AG04449 (cell line): ENCODE measurements at regions not wholly inside any gene's neighbourhood (a gene's known extent, or its start where the extent isn't known, plus 50 kb on each side); places are given as distances from the start of the nearest gene placed in this dataset.

Experiments used
- CTCF ChIA-PET: fragments of 350-600 bp; formaldehyde crosslinking; extraction: SDS; loops from one replicate; lab custom pipeline; 2021; ENCODE audit warnings: antibody characterized with exemption; lab: Yijun Ruan, JAX
- POLR2A ChIA-PET: fragments of 400-600, 350-600 bp; formaldehyde crosslinking; extraction: SDS; loops from one replicate; lab custom pipeline; 2020; ENCODE audit warnings: antibody characterized with exemption, inconsistent platforms; lab: Yijun Ruan, JAX
- DNase-seq: peaks from one replicate; pipeline ENCODE4 v3.0.0-alpha.2; 2010; ENCODE audit warnings: low read depth, low spot score
- H3K4me3 ChIP-seq: 2 replicates; pipeline ENCODE4 v1.5.1; 2011; ENCODE audit warnings: low read depth, mild to moderate bottlenecking, control low read depth, low read length
- TF ChIP-seq, protein P1 (sequence below): IDR thresholded peaks from one replicate; pipeline ENCODE4 v1.5.1; 2011; ENCODE audit warnings: mild to moderate bottlenecking, moderate library complexity, low read length, control low read depth, inconsistent platforms; ENCODE audit not compliant: insufficient read depth; ENCODE audit errors: missing control alignments

DNA sequence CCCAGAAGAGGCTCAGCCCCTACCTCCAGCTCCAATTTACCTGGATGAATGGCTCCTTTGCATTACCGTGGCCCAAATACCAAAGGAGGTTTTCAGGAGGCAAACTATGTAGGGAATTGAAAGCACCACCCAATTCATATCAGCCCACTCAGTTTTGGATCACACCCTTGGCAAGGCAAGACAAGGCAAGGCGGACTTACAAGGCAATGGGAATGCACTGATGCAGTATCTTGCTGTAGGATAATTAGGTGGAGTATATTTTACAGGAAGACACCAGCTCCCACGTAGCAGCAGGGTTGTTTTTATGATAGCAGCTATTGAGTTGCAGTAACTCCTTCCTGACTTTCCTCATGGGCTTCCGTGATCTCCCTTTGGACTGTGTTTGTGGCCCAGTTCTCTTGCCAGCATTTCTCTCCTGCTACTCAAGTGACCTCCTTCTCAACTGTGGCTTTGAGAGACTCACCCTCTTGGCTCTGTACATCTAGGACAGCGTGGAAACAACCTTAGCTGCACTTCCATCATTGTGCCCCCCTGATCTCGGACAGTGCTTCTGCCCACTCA is 935.9 kb downstream of the EFNB2 start:
- no peak overlapping the region for H3K4me3 ChIP-seq
- ChIA-PET CTCF (no interaction called here), POLR2A (no interaction called here)
- DNase-seq, result no peak
- TF ChIP-seq, protein P1, sequence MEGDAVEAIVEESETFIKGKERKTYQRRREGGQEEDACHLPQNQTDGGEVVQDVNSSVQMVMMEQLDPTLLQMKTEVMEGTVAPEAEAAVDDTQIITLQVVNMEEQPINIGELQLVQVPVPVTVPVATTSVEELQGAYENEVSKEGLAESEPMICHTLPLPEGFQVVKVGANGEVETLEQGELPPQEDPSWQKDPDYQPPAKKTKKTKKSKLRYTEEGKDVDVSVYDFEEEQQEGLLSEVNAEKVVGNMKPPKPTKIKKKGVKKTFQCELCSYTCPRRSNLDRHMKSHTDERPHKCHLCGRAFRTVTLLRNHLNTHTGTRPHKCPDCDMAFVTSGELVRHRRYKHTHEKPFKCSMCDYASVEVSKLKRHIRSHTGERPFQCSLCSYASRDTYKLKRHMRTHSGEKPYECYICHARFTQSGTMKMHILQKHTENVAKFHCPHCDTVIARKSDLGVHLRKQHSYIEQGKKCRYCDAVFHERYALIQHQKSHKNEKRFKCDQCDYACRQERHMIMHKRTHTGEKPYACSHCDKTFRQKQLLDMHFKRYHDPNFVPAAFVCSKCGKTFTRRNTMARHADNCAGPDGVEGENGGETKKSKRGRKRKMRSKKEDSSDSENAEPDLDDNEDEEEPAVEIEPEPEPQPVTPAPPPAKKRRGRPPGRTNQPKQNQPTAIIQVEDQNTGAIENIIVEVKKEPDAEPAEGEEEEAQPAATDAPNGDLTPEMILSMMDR, result no peak

DNA sequence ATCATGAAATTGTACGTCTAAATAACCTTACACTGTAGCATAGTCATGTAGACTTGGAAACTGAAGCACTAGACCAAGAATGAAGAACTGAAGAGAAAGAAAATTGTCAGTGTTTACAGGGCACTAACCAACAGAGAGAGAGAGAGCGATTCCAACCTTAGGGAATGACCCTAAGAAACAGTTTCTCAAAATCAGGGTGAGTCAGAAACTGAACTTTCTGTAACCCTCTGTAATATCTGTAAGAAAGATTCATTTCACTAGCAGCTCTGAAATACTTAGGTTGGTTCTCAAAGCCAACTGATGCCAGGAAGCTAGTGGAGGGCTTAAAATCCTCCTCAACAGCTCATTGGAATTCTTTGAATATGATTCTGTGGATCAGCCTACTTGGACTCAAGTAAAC is 936.9 kb downstream of the EFNB2 start:
- TF ChIP-seq, protein P1, result no peak
- peak; percentile 42 for DNase-seq
- CTCF ChIA-PET, result no interaction called here
- H3K4me3 ChIP-seq, result no peak overlapping the region
- POLR2A ChIA-PET, result no interaction called here

DNA sequence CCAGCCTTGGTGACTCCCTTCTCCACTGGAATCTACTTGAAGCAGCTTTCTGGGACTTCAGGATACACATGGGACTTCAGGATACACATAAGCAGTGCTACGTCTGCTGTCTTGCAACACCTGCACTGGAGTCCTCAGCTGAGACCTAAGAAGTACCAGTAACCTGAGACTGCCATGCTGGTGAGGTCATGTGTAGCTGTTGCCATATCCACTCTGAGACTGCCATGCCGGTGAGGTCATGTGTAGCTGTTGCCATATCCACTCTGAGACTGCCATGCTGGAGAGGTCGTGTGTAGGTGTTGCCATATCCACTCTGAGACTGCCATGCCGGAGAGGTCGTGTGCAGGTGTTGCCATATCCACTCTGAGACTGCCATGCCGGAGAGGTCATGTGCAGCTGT is 937.9 kb downstream of the EFNB2 start:
- POLR2A ChIA-PET, result no interaction called here
- no peak overlapping the region for H3K4me3 ChIP-seq
- TF ChIP-seq, protein P1, result no peak
- DNase-seq, result no peak
- CTCF ChIA-PET, result interaction anchor here (1.3 kb wide), 1 partner anchor 10 kb away, joined by 5 read pairs; no protein-coding TSS in a partner anchor

DNA sequence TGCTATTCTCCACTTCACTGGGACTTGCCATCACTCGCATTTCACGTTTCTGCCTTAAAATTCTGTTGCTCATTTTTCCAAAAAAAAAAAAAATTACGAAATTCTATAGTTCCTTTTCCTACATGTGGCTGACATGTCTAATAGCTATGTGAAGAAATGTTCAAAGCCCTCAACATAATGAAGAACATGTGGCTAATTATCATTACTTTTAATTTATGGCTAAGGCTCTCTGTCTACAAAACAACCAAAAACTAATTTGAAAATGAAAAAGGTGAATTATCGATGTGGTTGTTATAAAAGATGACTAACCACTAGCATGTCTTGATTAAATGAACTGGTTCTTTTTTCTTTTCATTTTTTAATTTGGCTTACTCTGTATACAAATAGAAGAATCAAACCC is 940.0 kb downstream of the EFNB2 start:
- ChIA-PET CTCF (no interaction called here), POLR2A (no interaction called here)
- H3K4me3 ChIP-seq, result no peak overlapping the region
- TF ChIP-seq, protein P1, result no peak
- DNase-seq, result no peak

DNA sequence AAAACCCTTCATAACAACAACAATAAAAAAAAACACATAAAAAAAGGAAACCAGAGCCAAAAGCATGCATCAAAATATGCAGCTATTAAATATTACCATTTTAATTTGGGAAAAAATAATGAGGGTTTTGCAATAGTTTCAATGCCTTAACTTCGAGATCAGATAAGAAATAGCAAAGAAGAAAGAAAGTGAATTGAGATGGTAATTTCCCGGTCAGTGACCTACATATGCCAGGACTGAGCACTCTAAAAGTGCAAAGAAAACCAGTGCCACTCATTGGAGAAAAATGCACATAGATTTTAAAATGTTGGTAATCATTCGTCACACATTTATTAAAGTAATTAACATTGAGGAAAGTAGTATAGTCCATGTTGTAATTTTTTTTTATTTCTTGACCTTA is 944.2 kb downstream of the EFNB2 start:
- TF ChIP-seq, protein P1, result no peak
- CTCF ChIA-PET, result no interaction called here
- no peak overlapping the region for H3K4me3 ChIP-seq
- POLR2A ChIA-PET, result interaction anchor here (0.6 kb wide), 1 partner anchor 228 kb away, joined by 3 read pairs; no protein-coding TSS in a partner anchor
- no peak for DNase-seq

DNA sequence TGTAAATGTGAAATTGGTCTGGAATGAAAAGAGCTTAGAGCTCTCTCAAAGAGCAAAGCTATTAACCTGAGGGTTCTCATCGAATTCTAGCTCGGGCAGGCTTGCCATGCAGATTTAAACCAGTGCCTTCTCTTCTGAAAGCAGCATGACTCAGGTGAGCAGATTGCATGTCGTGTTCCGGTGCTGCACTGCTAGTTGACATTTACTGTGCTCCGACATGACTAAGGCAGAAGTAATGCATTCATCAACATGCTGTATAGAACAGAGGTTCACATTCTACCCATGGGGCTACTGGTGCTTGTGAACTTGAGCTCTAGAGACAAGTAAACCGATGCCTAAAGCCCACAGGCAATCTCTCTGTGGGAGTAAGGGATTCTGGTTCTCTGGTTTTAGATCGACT is 947.7 kb downstream of the EFNB2 start:
- TF ChIP-seq, protein P1, result no peak
- ChIA-PET CTCF (interaction anchor here (1.0 kb wide), 1 partner anchor 9 kb away, joined by 5 read pairs; no protein-coding TSS in a partner anchor), POLR2A (no interaction called here)
- no peak for DNase-seq
- no peak overlapping the region for H3K4me3 ChIP-seq
